Tongue (tissue), 1 donor: ENCODE measurements at regions not wholly inside any gene's neighbourhood (a gene's known extent, or its start where the extent isn't known, plus 50 kb on each side); places are given as distances from the start of the nearest gene placed in this dataset.

Experiments used
- DNase-seq: peaks from one replicate; pipeline ENCODE4 v3.0.0-alpha.2; 2015

DNA sequence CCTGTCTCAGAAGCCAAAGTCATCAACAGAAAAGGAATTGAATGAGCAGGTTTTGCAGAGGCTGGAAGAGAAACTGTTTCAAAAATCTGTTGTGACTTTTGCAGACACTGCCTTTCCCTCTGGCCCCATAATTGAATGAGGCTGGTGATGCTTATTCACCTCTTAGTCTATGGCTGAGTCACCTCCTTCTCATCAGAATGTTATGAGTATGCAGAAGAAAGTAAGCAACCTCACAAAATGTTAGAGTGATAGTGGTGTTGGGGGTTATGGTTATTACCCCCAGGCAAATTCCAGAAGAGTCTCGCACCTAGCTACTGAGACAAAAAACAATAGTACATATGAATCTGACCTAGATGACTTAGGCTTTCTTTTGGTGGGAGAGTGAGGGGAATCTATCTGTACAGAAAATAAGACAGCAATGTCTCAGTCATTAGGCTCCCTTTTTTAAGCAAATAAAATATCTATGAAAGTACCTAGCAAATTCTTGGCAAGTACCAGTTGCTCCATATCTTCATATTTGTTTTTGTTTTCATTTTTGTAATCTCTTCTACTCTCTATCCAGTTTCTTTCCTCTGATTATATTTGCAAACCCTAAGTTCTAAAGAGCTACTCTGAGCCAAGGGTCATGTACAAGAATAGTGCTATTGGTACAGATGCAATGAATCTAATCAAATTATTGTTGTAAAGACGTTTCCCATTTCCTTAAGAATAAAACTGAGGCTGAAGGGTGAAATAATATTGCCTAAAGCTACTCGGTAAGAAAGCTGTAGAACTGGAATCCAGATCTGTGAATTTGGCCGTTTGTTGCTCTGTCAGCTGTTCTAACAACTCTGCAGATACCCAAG, 498.1 kb upstream of the TNC start:
- DNase-seq, result no peak

DNA sequence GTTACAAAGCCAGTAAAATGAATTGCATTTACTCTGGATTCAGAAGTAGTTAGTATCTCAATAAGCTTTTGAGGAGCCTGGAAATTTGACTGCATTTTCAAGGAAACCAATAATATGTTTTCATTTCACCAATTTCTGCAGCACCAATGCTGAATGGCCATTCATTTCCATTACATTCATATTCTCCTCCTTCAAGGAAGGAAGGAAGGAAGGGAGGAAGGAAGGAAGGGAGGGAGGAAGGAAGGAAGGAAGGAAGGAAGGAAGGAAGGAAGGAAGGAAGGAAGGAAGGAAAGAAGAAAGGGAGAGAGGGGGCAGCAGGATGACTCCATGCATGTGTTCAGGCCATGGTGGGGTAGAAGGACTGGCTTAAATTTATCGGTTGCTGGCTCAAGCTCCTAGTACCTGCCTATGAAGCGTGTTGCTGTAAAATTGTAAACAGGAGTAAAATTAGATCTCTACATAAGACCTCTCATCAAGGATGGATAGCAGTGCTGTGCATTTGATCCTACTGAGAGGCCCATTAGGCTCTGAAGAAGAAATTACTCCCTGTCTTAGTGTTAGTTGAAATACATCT, 498.8 kb upstream of the TNC start:
- DNase-seq, result no peak

DNA sequence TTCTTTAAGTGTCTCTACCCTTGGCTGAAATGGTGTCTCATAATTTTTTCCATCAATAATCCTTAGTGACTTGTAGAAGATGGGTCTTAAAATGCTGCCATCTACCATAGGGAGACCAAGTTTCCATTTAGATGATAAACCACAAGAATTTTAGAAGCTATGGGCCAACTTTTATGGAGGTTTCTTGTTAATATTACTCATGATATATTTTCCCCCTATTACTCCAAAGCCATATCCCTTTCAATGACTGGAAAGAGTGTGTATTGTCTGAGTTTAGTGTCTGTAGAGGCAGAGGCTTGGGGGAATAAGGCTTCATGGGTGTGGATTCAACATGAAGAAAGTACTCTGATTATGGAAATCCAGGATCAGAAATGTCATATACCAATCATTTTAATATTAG, 507.3 kb upstream of the TNC start:
- DNase-seq, result no peak

GRCh38 chr9:115625954-115626353, 508.0 kb upstream of the TNC start:
- DNase-seq, result no peak

GRCh38 chr9:115627511-115627910, 509.6 kb upstream of the TNC start:
- DNase-seq, result no peak

GRCh38 chr9:115628426-115628825, 510.5 kb upstream of the TNC start:
- DNase-seq, result no peak

DNA sequence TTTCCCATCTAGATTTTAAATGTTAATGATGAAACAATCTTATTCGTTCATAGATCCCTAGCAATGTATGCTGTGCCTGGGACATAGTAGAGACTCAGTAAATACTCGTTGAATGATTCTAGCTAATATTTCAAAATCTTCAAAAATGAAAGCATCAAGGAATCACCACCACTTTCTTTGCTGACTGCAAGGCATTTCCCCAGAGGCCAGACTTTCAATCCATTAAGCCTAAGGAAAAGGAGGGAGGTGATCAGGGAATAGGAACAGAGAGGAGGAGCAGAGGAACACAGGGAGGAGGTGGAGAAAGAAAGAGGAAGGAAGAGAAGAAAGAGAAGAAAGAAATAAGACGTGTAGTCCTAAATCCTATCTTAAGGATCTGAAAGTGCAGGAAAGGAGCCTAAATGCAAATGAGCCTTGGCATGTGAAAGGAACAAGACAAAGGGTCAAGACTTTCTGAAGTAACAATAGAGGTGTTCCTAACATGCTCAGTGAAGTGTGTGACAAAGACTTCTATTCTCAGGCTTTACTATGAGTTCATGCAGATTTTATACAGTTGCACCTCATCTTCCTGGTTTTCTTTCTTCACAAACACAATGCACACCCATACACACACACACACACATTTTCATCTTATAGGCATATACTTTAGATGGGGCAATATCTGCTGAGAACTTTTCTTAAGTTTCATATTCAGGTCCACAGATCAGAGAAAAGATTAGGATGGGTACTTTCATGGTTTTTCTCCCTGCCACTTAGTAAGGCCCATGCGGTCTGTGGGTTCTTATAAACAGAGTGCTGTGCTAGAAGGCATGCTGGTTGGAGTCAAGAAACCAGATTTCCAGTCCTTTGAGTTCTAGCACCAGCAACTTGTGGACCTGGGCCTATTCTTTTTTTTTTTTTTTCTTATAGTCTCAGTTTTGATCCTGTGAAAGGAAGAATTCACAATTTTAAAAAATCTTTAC, 512.2 kb upstream of the TNC start:
- no peak for DNase-seq

DNA sequence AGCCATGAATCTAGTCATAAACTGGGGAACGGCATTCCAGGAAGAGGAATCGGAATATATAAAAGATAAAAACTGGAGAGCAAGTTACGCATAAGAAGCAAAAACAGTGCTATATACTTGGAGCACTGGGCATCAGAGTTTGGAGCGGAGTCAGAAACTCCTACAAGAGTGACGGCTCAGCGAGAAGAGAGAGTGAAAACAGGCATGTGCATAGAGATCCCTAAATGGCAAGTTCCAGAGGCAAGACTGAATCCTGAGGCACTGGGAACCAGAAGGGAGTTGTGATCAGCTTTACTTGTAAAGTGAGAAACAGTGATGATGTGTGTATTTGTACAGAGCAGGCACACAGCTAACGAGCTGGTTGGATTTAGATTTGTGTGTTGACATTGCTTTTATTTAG, 514.4 kb upstream of the TNC start:
- no peak for DNase-seq

DNA sequence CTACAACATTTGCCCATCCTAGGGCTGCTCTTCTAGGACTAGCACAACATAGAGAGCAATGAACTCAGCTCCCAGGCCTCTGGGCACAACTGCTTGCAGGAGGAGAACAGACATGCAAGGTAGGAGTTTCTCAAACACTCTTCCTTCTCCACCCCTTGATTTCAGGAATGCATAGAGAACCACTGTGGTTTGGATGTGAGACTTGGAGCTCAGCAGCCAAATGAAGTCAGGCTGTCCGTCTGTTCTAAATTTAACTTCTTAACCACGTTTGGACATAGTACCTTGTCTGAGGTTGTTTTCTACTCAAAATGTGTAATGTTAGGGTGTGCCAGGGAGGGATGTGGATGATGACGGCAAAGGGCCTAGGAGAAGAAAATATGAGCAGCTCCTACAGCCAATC, 515.1 kb upstream of the TNC start:
- DNase-seq, result peak; percentile 24

DNA sequence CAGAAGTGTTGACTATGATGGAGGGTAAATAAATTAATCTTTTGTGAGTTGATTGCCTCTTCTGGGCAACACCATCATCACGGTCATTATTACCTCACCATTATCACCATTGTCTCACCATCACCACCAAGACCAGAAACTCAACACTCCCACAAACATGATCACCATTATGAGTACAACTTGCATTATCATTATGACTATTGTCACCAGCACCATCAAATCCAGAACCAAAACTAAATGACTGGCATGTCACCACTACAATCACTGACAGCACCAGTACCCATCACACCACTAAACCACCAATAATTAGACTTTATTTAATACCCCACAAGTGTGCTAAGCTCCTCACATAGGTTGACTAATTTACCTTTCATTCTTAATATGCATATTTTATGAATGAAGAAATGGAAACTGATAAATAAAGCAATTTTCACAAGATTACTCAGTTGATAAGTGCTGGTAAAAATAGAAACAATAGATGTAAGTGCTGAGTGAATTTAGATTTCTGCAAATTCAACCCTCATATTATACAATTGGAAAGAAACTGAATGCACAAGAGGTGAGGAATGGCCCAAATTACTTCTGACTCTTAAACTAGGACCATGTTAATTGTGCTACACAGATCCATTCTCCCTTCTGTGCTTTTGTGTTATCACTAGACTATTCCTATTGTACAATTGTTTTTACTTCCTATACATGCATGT, 517.8 kb upstream of the PAPPA start:
- no peak for DNase-seq

DNA sequence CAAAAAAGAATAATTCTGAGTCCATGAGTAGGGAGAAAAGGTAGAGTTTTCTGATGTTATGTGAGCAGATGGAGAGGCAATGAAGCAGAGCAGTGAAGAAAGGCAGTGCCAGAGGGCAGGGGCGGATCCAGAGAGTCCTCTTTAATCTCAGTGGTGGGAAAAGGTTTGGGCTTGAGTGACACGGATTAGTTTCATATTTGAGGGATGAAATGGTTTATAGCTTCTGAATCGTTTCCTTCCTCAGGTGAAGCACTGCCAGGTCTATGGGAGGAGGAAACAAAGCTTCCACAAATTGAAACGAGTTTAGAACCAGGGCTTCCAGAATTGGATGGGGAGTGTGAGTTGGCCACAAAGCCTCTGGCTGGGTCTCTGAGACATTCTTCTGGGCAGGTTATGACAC, 517.0 kb upstream of the PAPPA start:
- peak; percentile 22 for DNase-seq

GRCh38 chr9:115637661-115638060, 515.9 kb upstream of the PAPPA start:
- DNase-seq, result no peak

DNA sequence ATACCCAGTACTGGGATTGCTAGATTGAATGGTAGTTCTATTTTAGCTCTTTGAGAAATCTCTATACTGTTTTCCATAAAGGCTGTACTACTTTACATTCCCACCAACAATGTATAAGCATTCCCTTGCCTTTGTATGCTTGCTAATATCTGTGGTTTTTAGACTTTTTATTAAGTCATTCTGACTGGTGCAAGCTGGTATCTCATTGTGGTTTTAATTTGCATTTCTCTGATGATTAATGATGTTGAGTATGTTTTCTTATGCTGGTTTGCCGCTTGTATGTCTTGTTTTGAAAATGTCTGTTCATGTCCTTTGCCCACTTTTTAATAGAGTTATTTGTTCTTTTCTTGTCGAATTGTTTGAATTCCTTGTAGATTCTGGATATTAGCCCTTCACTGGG, 512.7 kb upstream of the PAPPA start:
- no peak for DNase-seq

DNA sequence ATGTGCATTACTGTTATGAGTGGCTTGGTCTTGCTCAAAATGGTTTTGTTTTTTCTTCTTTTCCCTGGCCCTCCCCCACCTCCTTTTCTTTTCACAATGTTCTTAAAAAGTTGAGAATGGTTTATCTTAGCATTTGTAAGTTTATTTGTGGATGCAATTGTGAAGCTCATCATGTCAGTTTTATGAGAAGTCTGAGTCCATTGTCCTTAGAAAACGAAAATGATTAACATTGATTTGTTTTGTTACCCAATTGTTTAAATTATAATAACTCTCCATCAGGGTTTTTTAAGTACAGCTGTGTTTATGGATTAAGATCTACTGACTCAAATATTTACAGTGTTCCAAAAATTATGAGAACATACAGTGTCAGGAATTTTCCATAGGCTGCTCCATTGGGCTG, 511.3 kb upstream of the PAPPA start:
- DNase-seq, result peak; percentile 40

DNA sequence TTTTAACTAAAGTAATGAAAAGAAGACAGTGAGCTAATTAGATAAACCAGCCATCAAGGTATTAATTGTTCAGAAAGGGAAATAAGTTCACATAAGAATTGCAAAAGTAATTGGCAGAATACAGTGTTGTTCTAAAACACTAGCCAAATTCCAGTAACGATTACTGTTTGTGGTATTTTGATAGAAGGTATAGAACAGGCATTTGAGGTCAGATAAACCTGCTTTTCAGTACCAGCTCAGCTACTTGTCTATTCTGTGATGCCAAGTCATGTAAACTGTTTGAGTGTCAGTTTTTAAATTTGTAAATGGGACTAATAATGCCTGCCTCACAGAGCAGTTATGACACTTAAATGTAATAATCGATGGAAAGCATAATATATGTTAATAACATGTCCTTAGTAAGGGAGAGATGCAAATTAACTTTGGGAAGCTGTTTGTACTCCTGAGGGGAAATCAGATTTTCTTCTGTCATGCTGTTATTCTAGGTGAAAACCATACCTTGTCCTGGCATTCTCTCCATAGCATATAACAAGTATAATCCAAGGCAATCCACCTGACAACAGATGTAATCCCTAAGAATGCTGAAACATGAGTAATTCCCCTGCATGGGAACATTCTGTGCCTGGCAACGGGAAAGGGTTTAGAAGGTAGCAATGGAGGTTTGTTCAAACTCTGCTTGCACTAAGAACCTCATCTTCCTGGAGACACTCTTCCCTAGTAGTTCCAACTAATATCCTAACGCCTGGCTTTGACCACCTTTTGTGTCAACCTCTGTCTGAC, 509.5 kb upstream of the PAPPA start:
- DNase-seq, result peak; percentile 18

DNA sequence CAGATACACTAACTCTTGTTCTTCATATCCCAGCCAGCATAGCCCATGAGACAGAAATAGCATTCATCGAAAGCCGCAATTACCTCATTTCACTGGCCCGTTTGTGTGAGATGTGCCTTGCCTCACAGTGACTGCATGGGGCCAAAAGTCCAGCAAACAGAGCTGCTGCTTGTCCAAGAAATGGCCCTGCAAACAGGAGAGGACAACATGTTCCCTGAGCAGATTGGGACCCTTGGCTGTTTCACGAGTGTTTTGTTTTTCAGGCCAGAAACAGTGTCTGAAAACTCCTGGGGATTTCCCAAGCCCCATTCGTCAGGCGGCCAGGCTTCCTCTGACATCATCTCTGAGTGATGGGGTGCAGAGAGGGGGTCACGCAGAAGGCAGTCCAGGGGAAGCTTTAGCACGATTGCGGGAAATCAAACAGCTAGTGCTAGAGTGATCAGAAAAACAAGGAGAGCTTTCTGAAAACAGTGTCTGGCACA, 503.6 kb upstream of the PAPPA start:
- peak; percentile 73 for DNase-seq

GRCh38 chr9:115650768-115651167, 502.8 kb upstream of the PAPPA start:
- no peak for DNase-seq

- DNase-seq, result no peak
Observed at GRCh38 chr9:115651461-115651860, 502.1 kb upstream of the PAPPA start.

- DNase-seq, result no peak
Observed at GRCh38 chr9:115653171-115653606, 500.4 kb upstream of the PAPPA start.

GRCh38 chr9:115657695-115658094, 495.9 kb upstream of the PAPPA start:
- DNase-seq, result no peak

DNA sequence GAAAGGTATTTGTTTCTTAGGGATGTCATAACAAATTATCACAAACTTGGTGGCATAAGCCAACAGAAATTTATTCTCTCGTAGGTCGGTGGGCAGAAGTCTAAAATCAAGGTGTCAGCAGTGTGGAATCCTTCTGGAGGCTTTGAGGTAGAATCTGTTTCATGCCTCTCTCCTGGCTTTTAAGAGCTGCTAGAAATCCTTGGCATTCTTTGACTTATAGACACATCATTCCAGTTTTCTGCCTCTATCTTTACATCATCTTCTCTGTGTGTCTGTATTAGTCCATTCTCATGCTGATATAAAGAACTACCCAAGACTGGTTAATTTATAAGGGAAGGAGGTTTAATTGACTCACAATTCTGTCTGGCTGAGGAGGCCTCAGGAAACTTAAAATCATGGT, 488.1 kb upstream of the PAPPA start:
- DNase-seq, result no peak
